ENCODE measurements at regions not wholly inside any gene's neighbourhood (a gene's known extent, or its start where the extent isn't known, plus 50 kb on each side); places are given as distances from the start of the nearest gene placed in this dataset.

- TF ChIP-seq CTCF (IDR thresholded peaks at IDR 0.05; ENCODE audit: poor library complexity, severe bottlenecking) (no peak), EP300 (conservative IDR thresholded peaks at IDR 0.05; ENCODE audit: poor library complexity, severe bottlenecking) (no peak), POLR2AphosphoS5 (IDR thresholded peaks at IDR 0.05) (no peak), SMC3 (conservative IDR thresholded peaks at IDR 0.05; ENCODE audit: poor library complexity) (no peak), REST (IDR thresholded peaks at IDR 0.05; ENCODE audit: borderline replicate concordance) (no peak), TAF1 (IDR thresholded peaks at IDR 0.05; ENCODE audit: low read depth) (no peak), RAD21 (conservative IDR thresholded peaks at IDR 0.05) (no peak), MXI1 (conservative IDR thresholded peaks at IDR 0.05; ENCODE audit: poor library complexity, severe bottlenecking) (no peak), EZH2 (IDR thresholded peaks at IDR 0.05; ENCODE audit: borderline replicate concordance, insufficient read depth, low read length, poor library complexity, severe bottlenecking) (no peak)
Measured at GRCh38 chr14:98445718-98446117, 826.3 kb downstream of the BCL11B start.

All from neural cell (in vitro differentiated cells).